ENCODE measurements at regions not wholly inside any gene's neighbourhood (a gene's known extent, or its start where the extent isn't known, plus 50 kb on each side); places are given as distances from the start of the nearest gene placed in this dataset.

- Histone ChIP-seq H3K4me3 (replicated peaks; ENCODE audit: insufficient read depth, low read length) (no peak overlapping the region), H3K27me3 (ENCODE audit: insufficient read depth, poor library complexity, severe bottlenecking) (no peaks in the 10 kb centered on the region), H3K27ac (replicated peaks) (no peak overlapping the region)
- TF ChIP-seq POLR2AphosphoS5 (IDR thresholded peaks at IDR 0.05; ENCODE audit: low read depth) (no peak), CTCF (IDR thresholded peaks at IDR 0.05; ENCODE audit: insufficient read depth, low read length) (no peak), SPI1 (IDR thresholded peaks at IDR 0.05; ENCODE audit: borderline replicate concordance, low read depth) (no peak), REST (IDR thresholded peaks at IDR 0.05; ENCODE audit: insufficient replicate concordance, low read depth) (no peak), GABPA (IDR thresholded peaks at IDR 0.05; ENCODE audit: low read depth) (no peak)
- no peak for DNase-seq (ENCODE audit: low read depth in 1 of 2, low spot score in 1 of 2)
These were observed 68.9 kb upstream of the RAB3GAP2 start for GRCh38 chr1:220341126-220341525.

GRCh38 chr1:220339581-220339980, 67.3 kb upstream of the RAB3GAP2 start:
- TF ChIP-seq SPI1 (IDR thresholded peaks at IDR 0.05; ENCODE audit: borderline replicate concordance, low read depth) (no peak), POLR2AphosphoS5 (IDR thresholded peaks at IDR 0.05; ENCODE audit: low read depth) (no peak), REST (IDR thresholded peaks at IDR 0.05; ENCODE audit: insufficient replicate concordance, low read depth) (no peak), CTCF (IDR thresholded peaks at IDR 0.05; ENCODE audit: insufficient read depth, low read length) (no peak), GABPA (IDR thresholded peaks at IDR 0.05; ENCODE audit: low read depth) (no peak)
- no peak overlapping the region for H3K4me3 ChIP-seq (replicated peaks; ENCODE audit: insufficient read depth, low read length)
- no peaks in the 10 kb centered on the region for H3K27me3 ChIP-seq (ENCODE audit: insufficient read depth, poor library complexity, severe bottlenecking)
- no peak for DNase-seq (ENCODE audit: low read depth in 1 of 2, low spot score in 1 of 2)
- H3K27ac ChIP-seq (replicated peaks) = no peak overlapping the region

- no peak for DNase-seq (ENCODE audit: low read depth in 1 of 2, low spot score in 1 of 2)
- no peak overlapping the region for H3K4me3 ChIP-seq (replicated peaks; ENCODE audit: insufficient read depth, low read length)
- no peak for TF ChIP-seq REST (IDR thresholded peaks at IDR 0.05; ENCODE audit: insufficient replicate concordance, low read depth)
- TF ChIP-seq CTCF (IDR thresholded peaks at IDR 0.05; ENCODE audit: insufficient read depth, low read length) = no peak
- no peak for TF ChIP-seq POLR2AphosphoS5 (IDR thresholded peaks at IDR 0.05; ENCODE audit: low read depth)
- TF ChIP-seq SPI1 (IDR thresholded peaks at IDR 0.05; ENCODE audit: borderline replicate concordance, low read depth) = no peak
- TF ChIP-seq GABPA (IDR thresholded peaks at IDR 0.05; ENCODE audit: low read depth) = no peak
- H3K27ac ChIP-seq (replicated peaks) = no peak overlapping the region
- no peaks in the 10 kb centered on the region for H3K27me3 ChIP-seq (ENCODE audit: insufficient read depth, poor library complexity, severe bottlenecking)
These were observed 66.5 kb upstream of the RAB3GAP2 start for GRCh38 chr1:220338759-220339158.
